Activated CD4-positive, alpha-beta T cell treated with anti-CD3 and anti-CD28 coated beads for 48 hours (primary cell): ENCODE measurements at regions not wholly inside any gene's neighbourhood (a gene's known extent, or its start where the extent isn't known, plus 50 kb on each side); places are given as distances from the start of the nearest gene placed in this dataset.
"Not testable (repeated sequence)": the region's sequence is repeated elsewhere in the genome, so short reads cannot be mapped to it uniquely, and the experiment has no call there.

Source experiments
- DNase-seq: peaks from one replicate; pipeline ENCODE4 v3.0.0-alpha.2; 2020

GRCh38 chr2:16785149-16785548 is 119.5 kb upstream of the CYRIA start:
- no peak for DNase-seq

GRCh38 chr2:16784652-16785051 is 119.0 kb upstream of the CYRIA start:
- DNase-seq, result no peak

- DNase-seq, result no peak
These were observed 111.7 kb upstream of the CYRIA start for GRCh38 chr2:16777123-16777870.

GRCh38 chr2:16775899-16776231 is 110.2 kb upstream of the CYRIA start:
- DNase-seq, result no peak

DNA sequence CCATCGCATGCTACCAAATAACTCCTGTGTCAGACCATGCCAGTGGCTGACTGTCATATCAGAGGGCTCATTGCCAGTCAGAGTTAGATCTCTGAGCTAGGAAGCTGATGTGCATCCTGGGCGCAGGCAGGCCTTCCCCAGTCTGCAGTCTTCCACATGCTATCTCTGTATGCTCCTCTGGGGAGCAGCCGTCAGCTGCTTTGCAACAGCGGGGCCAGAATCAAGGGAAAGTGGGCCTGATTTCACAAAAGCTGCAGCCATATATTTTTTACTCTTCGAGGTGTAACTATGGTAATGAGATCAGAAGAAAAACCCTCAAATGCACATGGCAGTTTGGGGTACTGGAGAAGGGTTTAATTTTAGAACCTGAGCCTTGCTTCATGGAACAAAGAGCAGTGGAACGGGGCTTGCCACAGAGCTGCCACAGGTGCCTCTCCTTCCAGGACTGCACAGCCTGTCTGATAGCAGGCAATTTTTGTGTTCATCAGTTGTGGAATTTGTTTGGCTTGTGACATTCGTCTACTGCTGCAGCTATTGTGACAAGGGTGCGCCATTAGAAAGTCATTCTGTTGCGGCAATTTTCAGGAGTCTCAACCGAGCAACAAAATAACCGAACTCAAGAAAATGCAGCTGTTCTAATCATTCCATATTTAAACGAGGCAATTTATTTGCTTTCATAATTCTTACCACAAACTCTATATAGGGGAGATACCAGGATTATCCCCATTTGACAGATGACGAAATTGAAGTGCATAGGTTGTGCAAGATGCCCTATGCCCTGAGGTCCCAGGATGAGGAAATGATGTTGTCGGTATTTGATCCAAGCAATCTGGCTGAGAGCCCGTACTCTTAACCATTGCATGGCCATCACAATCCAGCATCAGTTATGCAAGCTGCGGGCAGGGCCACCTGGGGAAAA is 109.6 kb upstream of the CYRIA start:
- no peak for DNase-seq

- DNase-seq, result no peak
These were observed 108.5 kb upstream of the CYRIA start for GRCh38 chr2:16774091-16774490.

GRCh38 chr2:16773080-16773713 is 107.6 kb upstream of the CYRIA start:
- peak; percentile 33 for DNase-seq

- no peak for DNase-seq
These were observed 102.3 kb upstream of the CYRIA start for GRCh38 chr2:16767789-16768476.

GRCh38 chr2:16765356-16765755 is 99.7 kb upstream of the CYRIA start:
- no peak for DNase-seq

- no peak for DNase-seq
These were observed 98.9 kb upstream of the CYRIA start for GRCh38 chr2:16764487-16764886.

DNA sequence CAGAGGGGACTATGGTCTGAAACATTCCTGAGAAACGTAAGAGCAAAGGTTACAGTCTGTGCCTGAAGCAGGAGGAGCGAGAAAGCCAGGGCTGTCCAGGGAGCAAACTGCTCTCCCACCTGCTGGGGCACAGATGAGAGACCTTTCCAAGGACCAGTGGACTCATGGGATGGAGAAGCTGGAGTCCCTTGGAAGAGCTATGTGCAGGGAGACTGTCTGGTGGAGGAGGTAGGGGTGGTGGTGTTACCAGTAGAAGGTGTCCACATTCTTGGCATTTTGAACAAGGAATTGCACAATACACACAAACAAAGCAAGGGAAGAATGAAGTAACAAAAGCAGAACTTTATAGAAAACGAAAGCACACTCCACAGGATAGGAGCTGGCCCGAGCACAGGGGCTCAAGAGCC is 97.9 kb upstream of the CYRIA start:
- no peak for DNase-seq

GRCh38 chr2:16763056-16763455 is 97.4 kb upstream of the CYRIA start:
- no peak for DNase-seq

- no peak for DNase-seq
These were observed 94.8 kb upstream of the CYRIA start for GRCh38 chr2:16760426-16760825.

- DNase-seq, result peak; percentile 80
These were observed 91.4 kb upstream of the CYRIA start for GRCh38 chr2:16756831-16757644.

- DNase-seq, result no peak
These were observed 89.8 kb upstream of the CYRIA start for GRCh38 chr2:16755442-16755841.

DNA sequence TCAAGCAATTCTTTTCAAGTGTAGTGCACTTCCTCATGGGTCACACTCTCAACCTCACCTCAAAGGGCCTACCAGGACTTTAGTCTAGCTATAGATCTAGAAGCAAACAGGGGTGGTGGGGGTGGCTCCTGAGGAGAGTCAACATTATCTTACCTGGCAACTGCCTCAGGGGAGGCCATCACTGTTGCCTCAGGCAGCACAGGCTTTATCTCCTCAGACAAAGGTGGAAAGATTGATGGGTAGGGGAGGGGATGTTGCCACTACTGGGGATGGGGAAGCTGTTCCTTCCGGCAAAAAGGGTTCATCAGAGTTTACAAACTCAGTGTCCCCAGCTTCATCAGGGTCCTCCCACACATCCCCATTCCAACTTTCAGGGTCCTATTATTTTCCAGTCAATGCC is 87.4 kb upstream of the CYRIA start:
- not testable (repeated sequence) for DNase-seq

- DNase-seq, result not testable (repeated sequence)
These were observed 85.2 kb upstream of the CYRIA start for GRCh38 chr2:16750925-16751214.

DNA sequence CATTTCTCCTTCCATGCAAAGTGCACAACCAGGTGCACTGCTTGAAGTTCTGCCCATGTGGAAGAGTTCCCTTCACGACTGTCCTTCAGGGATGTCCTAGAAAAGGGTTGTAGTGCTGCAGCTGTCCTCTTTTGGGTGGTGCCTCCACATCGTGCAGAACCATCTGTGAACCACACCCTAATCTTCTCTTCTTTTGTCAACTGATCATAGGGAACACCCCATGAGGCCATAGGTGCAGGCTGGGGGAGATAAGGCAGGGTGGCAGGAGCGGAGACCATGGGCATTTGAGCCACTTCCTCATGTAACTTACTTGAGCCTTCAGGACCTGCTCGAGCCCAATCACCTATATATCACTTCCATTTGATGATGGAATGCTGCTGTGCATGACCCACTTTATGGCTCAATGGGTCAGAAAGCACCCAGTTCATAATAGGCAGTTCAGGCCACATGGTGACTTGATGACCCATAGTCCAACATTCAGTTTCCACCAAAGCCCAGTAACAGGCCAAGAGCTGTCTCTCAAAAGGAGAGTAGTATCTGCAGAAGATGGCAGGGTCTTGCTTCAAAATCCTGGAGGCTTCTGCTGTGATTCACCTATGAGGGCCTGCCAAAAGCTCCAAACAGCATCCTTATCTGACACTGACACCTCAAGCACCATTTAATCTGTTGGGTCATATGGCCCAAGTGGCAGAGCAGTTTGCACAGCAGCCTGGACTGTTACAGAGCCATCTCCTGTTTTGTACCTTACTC is 84.7 kb upstream of the CYRIA start:
- DNase-seq, result no peak

DNA sequence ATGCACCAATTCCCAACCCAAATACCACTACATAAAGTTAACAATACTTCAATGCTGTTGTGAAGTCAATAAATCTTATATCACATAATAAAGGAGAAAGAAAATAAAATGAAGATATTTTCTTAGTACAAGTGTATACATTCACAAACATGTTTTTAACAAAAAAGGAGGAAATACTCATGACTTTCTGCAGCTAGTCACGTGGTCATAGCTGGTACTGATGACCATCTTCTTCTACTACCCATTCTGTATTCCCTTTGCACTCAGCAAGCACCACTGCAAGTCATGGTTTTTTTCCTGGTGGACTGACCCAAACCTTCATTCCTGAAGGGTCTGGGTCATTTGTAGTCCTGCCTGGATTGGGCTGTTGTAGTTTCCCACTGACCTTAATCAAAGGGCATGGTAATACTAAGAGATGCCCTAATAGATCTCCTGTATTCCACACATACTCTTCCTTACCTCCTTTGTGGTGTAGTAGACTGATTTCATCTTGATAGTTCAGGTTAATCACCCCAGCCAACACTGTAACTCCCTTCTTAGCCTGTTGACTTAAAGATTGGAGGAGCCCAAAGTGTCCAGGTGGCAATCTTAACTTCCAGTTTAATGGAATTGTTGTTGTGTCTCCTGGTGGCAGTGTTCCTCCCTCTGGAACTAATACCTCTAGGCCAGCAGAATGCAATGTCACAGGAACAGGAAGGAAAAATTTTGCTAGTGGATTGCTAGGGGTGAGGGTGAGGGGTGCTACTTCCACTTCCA is 83.1 kb upstream of the CYRIA start:
- not testable (repeated sequence) for DNase-seq

DNA sequence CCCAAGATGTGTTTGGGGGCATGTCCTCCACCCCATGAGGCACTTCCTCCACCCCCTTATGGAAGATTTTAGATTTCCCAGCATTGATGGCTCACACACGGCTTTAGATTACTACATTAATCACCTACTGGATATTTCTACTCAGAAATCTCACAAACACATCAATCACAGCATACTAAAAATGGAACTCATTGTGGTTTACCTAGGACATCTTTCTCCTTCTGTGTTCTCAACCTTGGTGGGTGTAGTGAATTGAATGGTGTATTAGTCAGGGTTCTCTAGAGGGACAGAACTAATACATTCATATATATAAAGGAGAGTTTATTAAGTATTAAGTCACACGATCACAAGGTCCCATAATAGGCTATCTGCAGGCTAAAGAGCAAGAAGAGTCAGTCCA is 82.1 kb upstream of the CYRIA start:
- peak; percentile 14 for DNase-seq

GRCh38 chr2:16747257-16747656 is 81.6 kb upstream of the CYRIA start:
- peak; percentile 26 for DNase-seq
